GM18520 (cell line): ENCODE measurements at regions not wholly inside any gene's neighbourhood (a gene's known extent, or its start where the extent isn't known, plus 50 kb on each side); places are given as distances from the start of the nearest gene placed in this dataset.
A peak's percentile ranks its signal among the peaks of the same experiment; 100 is the strongest.
"Not testable (repeated sequence)": the region's sequence is repeated elsewhere in the genome, so short reads cannot be mapped to it uniquely, and the experiment has no call there.

Experiments used
- ATAC-seq: cut with Tn5 transposase; IDR thresholded peaks from one replicate; pipeline ENCODE4 v1.9.1; 2021; ENCODE audit not compliant: unreplicated experiment

GRCh38 chr5:120083851-120084542 lies 380.1 kb upstream of the PRR16 start:
- no peak for ATAC-seq

- no peak for ATAC-seq
Observed at GRCh38 chr5:120084543-120084870, 379.6 kb upstream of the PRR16 start.

GRCh38 chr5:120086081-120086480 lies 378.0 kb upstream of the PRR16 start:
- no peak for ATAC-seq

GRCh38 chr5:120088412-120088811 lies 375.7 kb upstream of the PRR16 start:
- no peak for ATAC-seq

- ATAC-seq, result no peak
Observed at GRCh38 chr5:120088836-120089235, 375.3 kb upstream of the PRR16 start.

GRCh38 chr5:120091376-120091948 lies 372.6 kb upstream of the PRR16 start:
- ATAC-seq, result no peak

- no peak for ATAC-seq
Observed at GRCh38 chr5:120092649-120093048, 371.5 kb upstream of the PRR16 start.

- no peak for ATAC-seq
Observed at GRCh38 chr5:120093178-120093577, 370.9 kb upstream of the PRR16 start.

- peak; percentile 54 for ATAC-seq
Observed at GRCh38 chr5:120096413-120096812, 367.7 kb upstream of the PRR16 start.

- ATAC-seq, result no peak
Observed at GRCh38 chr5:120098426-120098825, 365.7 kb upstream of the PRR16 start.

- no peak for ATAC-seq
Observed at GRCh38 chr5:120098902-120099535, 365.1 kb upstream of the PRR16 start.

GRCh38 chr5:120101771-120102170 lies 362.3 kb upstream of the PRR16 start:
- no peak for ATAC-seq

- ATAC-seq, result peak; percentile 37
Observed at GRCh38 chr5:120103495-120103894, 360.6 kb upstream of the PRR16 start.

GRCh38 chr5:120106912-120107525 lies 357.1 kb upstream of the PRR16 start:
- no peak for ATAC-seq

- ATAC-seq, result no peak
Observed at GRCh38 chr5:120108586-120109248, 355.4 kb upstream of the PRR16 start.

GRCh38 chr5:120122703-120123102 lies 341.4 kb upstream of the PRR16 start:
- ATAC-seq, result no peak

- no peak for ATAC-seq
Observed at GRCh38 chr5:120124031-120124430, 340.1 kb upstream of the PRR16 start.

- no peak for ATAC-seq
Observed at GRCh38 chr5:120124961-120125360, 339.1 kb upstream of the PRR16 start.

- ATAC-seq, result not testable (repeated sequence)
Observed at GRCh38 chr5:120132347-120132746, 331.8 kb upstream of the PRR16 start.

- no peak for ATAC-seq
Observed at GRCh38 chr5:120134944-120135343, 329.2 kb upstream of the PRR16 start.

GRCh38 chr5:120137582-120137981 lies 326.5 kb upstream of the PRR16 start:
- ATAC-seq, result no peak

- no peak for ATAC-seq
Observed at GRCh38 chr5:120139039-120139438, 325.1 kb upstream of the PRR16 start.
